ENCODE measurements at regions not wholly inside any gene's neighbourhood (a gene's known extent, or its start where the extent isn't known, plus 50 kb on each side); places are given as distances from the start of the nearest gene placed in this dataset.

DNA sequence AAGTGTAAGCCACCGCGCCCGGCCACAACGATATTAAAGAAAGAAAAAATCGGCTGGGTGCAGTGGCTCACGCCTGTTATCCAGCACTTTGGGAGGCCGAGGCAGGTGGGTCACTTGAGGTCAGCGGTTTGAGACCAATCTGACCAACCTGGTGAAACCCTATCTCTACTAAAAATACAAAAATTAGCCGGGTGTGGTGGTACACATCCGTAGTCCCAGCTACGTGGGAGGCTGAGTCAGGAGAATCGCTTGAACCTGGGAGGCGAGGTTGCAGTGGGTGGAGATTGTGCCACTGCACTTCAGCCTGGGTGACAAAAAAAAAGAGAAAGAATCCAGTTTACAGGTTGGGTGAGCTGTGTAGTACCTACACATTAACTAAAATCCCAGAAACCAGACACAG, 99.9 kb upstream of the CACNA1A start:
- 89 to 90% methylated on average over 13 of the region's 13 CpGs for WGBS, 2 donors
- DNase-seq = peak in 1 of 2 donors; percentile 32
- intact Hi-C loops (cut with DNase I) = no loop called here
- Histone ChIP-seq H3K36me3 (ENCODE audit: control insufficient read depth in 1 of 2, insufficient read depth in 2 of 2, low read length in 1 of 2) (no peaks in the 10 kb centered on the region), H3K9me3 (ENCODE audit: control insufficient read depth, low read length) (no peaks in the 10 kb centered on the region), H3K27ac (ENCODE audit: low read depth in 1 of 2, low read length in 2 of 2) (no peak overlapping the region), H3K27me3 (ENCODE audit: control insufficient read depth in 1 of 2, insufficient read depth in 2 of 2, low read length in 1 of 2) (no peaks in the 10 kb centered on the region), H3K4me1 (ENCODE audit: control insufficient read depth in 1 of 2, insufficient read depth in 2 of 2, low read length in 2 of 2) (no peaks in the 10 kb centered on the region), H3K4me3 (ENCODE audit: low read length in 2 of 2) (no peak overlapping the region)
- ATAC-seq (ENCODE audit: low FRiP score) = no peak

DNA sequence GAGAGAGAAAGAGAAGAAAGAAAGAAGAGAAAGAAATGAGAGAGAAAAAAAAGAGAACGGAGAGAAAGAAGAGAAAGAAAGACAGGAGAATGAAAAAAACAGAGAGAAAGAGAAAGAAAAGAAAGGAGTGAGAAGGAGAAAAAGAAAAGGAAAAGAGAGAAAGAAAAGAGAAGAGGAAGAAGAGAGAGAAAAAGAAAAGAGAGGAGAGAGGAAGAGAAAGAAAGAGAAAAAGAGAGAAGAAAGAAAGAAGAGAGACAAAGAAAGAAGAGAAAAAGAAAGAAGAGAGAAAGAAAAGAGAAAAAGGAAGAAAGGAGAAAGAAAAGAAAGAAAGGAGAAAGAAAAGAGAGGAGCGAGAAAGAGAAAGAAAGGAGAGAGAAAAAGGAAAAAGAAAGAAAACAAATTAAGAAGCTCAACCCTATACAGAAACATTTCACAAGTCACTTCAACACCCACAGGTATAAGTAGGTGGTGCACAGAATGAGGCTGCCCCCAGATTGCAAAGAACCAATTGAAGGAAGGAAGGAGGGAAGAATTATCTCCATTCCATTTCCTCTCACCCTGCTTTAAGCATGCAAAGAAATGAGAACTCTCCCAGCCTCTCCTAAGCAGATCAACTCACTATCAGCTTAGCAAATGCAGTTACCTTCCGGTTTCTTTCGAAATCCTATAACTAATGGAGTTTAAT, 98.8 kb upstream of the CACNA1A start:
- H3K27me3 ChIP-seq (ENCODE audit: control insufficient read depth in 1 of 2, insufficient read depth in 2 of 2, low read length in 1 of 2) = no peaks in the 10 kb centered on the region
- no peak for ATAC-seq (ENCODE audit: low FRiP score)
- 80 to 84% methylated on average over 4 of the region's 4 CpGs for WGBS, 2 donors
- DNase-seq = no peak
- intact Hi-C loops (cut with DNase I) = no loop called here
- no peaks in the 10 kb centered on the region for H3K9me3 ChIP-seq (ENCODE audit: control insufficient read depth, low read length)
- H3K4me1 ChIP-seq (ENCODE audit: control insufficient read depth in 1 of 2, insufficient read depth in 2 of 2, low read length in 2 of 2) = no peaks in the 10 kb centered on the region
- H3K36me3 ChIP-seq (ENCODE audit: control insufficient read depth in 1 of 2, insufficient read depth in 2 of 2, low read length in 1 of 2) = no peaks in the 10 kb centered on the region
- no peak overlapping the region for H3K27ac ChIP-seq (ENCODE audit: low read depth in 1 of 2, low read length in 2 of 2)
- H3K4me3 ChIP-seq (ENCODE audit: low read length in 2 of 2) = no peak overlapping the region

DNA sequence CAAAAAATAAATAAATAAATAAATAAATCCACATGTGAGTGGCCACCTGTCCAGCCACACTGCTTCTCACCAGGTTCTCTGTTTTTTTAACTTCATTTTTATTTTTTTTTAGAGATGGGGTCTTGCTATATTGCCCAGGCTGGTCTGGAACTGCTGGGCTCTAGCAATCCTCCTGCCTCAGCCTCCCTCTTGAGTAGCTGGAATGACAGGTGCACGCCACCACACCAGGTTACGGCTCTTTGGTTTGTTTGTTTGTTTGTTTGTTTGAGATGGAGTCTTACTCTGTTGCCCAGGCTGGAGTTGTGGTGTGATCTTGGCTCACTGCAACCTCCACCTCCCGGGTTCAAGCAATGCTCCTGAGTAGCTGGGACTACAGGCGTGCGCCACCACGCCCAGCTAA, 94.5 kb upstream of the CACNA1A start:
- no peak for ATAC-seq (ENCODE audit: low FRiP score)
- Histone ChIP-seq H3K27ac (ENCODE audit: low read depth in 1 of 2, low read length in 2 of 2) (no peak overlapping the region), H3K4me1 (ENCODE audit: control insufficient read depth in 1 of 2, insufficient read depth in 2 of 2, low read length in 2 of 2) (no peaks in the 10 kb centered on the region), H3K4me3 (ENCODE audit: low read length in 2 of 2) (no peak overlapping the region), H3K9me3 (ENCODE audit: control insufficient read depth, low read length) (no peaks in the 10 kb centered on the region), H3K36me3 (ENCODE audit: control insufficient read depth in 1 of 2, insufficient read depth in 2 of 2, low read length in 1 of 2) (no peaks in the 10 kb centered on the region), H3K27me3 (ENCODE audit: control insufficient read depth in 1 of 2, insufficient read depth in 2 of 2, low read length in 1 of 2) (no peaks in the 10 kb centered on the region)
- DNase-seq = no peak
- intact Hi-C loops (cut with DNase I) = no loop called here
- WGBS, 2 donors = 77 to 85% methylated on average over 6 of the region's 6 CpGs

DNA sequence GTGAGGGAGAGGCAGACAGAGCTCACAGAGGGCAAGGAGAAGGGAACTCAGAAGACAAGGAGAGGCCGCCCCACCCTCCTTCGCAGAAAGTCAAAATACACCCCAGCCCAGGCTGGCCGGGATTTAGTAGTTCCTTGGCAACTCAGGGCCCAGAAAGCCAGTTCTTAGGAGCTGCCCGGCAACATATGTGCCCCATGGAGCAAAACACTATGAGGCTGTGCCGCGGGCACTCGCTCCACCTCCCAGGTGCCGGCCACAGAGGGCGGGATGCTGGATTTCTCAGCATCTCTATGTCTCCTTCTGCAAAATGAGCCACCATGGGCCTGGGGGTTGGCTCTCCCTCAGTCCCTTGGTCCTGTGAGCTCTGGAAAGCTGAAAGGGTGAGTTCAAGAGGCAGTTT, 93.8 kb upstream of the CACNA1A start:
- Histone ChIP-seq H3K27me3 (ENCODE audit: control insufficient read depth in 1 of 2, insufficient read depth in 2 of 2, low read length in 1 of 2) (no peaks in the 10 kb centered on the region), H3K4me1 (ENCODE audit: control insufficient read depth in 1 of 2, insufficient read depth in 2 of 2, low read length in 2 of 2) (no peaks in the 10 kb centered on the region), H3K36me3 (ENCODE audit: control insufficient read depth in 1 of 2, insufficient read depth in 2 of 2, low read length in 1 of 2) (no peaks in the 10 kb centered on the region), H3K4me3 (ENCODE audit: low read length in 2 of 2) (no peak overlapping the region), H3K9me3 (ENCODE audit: control insufficient read depth, low read length) (no peaks in the 10 kb centered on the region), H3K27ac (ENCODE audit: low read depth in 1 of 2, low read length in 2 of 2) (no peak overlapping the region)
- WGBS, 2 donors = 86 to 91% methylated on average over 9 of the region's 9 CpGs
- DNase-seq (peak in 1 of 2 donors; percentile 44), ATAC-seq (ENCODE audit: low FRiP score) (no peak)
- intact Hi-C loops (cut with DNase I) = no loop called here

DNA sequence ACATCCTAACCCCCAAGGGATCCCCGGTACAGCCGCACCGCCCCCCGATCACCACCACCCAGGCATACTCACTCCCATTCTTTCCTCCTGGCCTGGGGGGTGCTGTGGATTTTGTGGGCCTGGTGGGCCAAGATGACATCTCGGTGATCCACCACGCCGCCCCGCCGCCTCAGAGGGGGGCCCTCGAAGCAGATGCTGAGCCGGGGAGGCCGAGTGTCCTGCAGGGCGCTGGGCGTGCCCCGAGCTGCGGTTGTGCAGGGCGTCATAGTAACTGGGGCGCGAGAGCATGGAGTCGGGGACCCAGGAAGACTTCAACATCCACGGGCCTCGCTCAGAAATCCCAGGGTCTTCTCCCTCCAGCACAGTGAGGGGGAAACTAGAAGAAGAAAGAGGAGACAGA, 93.4 kb upstream of the CACNA1A start:
- no peak overlapping the region for H3K27ac ChIP-seq (ENCODE audit: low read depth in 1 of 2, low read length in 2 of 2)
- H3K4me1 ChIP-seq (ENCODE audit: control insufficient read depth in 1 of 2, insufficient read depth in 2 of 2, low read length in 2 of 2) = no peaks in the 10 kb centered on the region
- no peak overlapping the region for H3K4me3 ChIP-seq (ENCODE audit: low read length in 2 of 2)
- ATAC-seq (ENCODE audit: low FRiP score) (no peak), DNase-seq (peak in 1 of 2 donors; percentile 33)
- H3K36me3 ChIP-seq (ENCODE audit: control insufficient read depth in 1 of 2, insufficient read depth in 2 of 2, low read length in 1 of 2) = no peaks in the 10 kb centered on the region
- no peaks in the 10 kb centered on the region for H3K9me3 ChIP-seq (ENCODE audit: control insufficient read depth, low read length)
- 91 to 92% methylated on average over 21 to 22 of the region's 22 CpGs for WGBS, 2 donors
- no peaks in the 10 kb centered on the region for H3K27me3 ChIP-seq (ENCODE audit: control insufficient read depth in 1 of 2, insufficient read depth in 2 of 2, low read length in 1 of 2)
- intact Hi-C loops (cut with DNase I) = loop anchor here (2.0 to 5.0 kb wide), 3 partner anchors 121 to 263 kb away; no protein-coding TSS in a partner anchor

DNA sequence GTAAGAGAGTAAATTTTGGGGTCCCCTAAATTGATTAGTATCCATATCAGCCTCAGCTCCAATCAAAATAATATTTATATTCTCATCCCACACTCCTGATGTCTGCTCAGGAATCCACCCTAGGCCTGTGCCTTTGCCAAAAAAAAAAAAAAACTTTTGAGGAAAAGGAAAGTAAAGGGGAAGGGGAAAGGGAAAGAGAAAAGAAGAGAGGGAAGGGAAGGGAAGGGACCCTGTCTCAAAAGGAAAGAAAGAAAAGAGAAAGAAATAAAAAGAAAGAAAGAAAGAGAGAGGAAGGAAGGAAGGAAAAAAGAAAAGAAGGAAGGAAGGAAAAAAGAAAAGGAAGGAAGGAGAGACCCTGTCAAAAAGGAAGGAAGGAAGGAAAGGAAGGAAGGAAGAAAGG, 91.8 kb upstream of the CACNA1A start:
- no peak for ATAC-seq (ENCODE audit: low FRiP score)
- Histone ChIP-seq H3K4me1 (ENCODE audit: control insufficient read depth in 1 of 2, insufficient read depth in 2 of 2, low read length in 2 of 2) (no peaks in the 10 kb centered on the region), H3K27me3 (ENCODE audit: control insufficient read depth in 1 of 2, insufficient read depth in 2 of 2, low read length in 1 of 2) (no peaks in the 10 kb centered on the region), H3K36me3 (ENCODE audit: control insufficient read depth in 1 of 2, insufficient read depth in 2 of 2, low read length in 1 of 2) (no peaks in the 10 kb centered on the region), H3K27ac (ENCODE audit: low read depth in 1 of 2, low read length in 2 of 2) (no peak overlapping the region), H3K4me3 (ENCODE audit: low read length in 2 of 2) (no peak overlapping the region), H3K9me3 (ENCODE audit: control insufficient read depth, low read length) (no peaks in the 10 kb centered on the region)
- DNase-seq = no peak
- intact Hi-C loops (cut with DNase I) = loop anchor here (2.0 to 5.0 kb wide), 3 partner anchors 123 to 264 kb away; no protein-coding TSS in a partner anchor

DNA sequence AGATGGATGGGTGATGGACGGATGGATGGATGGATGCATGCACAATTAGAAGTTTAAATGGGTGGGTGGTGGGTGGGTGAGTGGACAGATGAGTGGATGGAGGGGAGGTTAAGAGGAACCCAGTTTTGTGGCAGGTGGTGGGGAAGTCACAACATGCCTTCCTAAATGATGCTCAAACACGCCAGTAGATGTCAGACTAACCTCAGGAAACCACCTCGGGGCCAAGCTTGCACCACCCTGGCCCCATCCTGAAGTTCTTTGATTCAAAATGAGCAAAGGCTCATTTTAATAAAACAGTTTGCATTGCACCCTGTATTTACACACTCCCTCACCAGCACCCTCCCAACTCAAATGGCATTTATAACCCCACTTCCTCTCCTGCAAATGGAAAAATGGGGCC, 91.4 kb upstream of the CACNA1A start:
- H3K27ac ChIP-seq (ENCODE audit: low read depth in 1 of 2, low read length in 2 of 2) = no peak overlapping the region
- no peaks in the 10 kb centered on the region for H3K27me3 ChIP-seq (ENCODE audit: control insufficient read depth in 1 of 2, insufficient read depth in 2 of 2, low read length in 1 of 2)
- 0 to 2% methylated on average over 3 of the region's 3 CpGs for WGBS, 2 donors
- H3K4me1 ChIP-seq (ENCODE audit: control insufficient read depth in 1 of 2, insufficient read depth in 2 of 2, low read length in 2 of 2) = no peaks in the 10 kb centered on the region
- no peak overlapping the region for H3K4me3 ChIP-seq (ENCODE audit: low read length in 2 of 2)
- no peaks in the 10 kb centered on the region for H3K9me3 ChIP-seq (ENCODE audit: control insufficient read depth, low read length)
- intact Hi-C loops (cut with DNase I) = loop anchor here (2.0 to 5.0 kb wide), 3 partner anchors 123 to 265 kb away; no protein-coding TSS in a partner anchor
- peak; percentile 61 to 67 for DNase-seq
- no peaks in the 10 kb centered on the region for H3K36me3 ChIP-seq (ENCODE audit: control insufficient read depth in 1 of 2, insufficient read depth in 2 of 2, low read length in 1 of 2)
- ATAC-seq (ENCODE audit: low FRiP score) = peak; percentile 69

DNA sequence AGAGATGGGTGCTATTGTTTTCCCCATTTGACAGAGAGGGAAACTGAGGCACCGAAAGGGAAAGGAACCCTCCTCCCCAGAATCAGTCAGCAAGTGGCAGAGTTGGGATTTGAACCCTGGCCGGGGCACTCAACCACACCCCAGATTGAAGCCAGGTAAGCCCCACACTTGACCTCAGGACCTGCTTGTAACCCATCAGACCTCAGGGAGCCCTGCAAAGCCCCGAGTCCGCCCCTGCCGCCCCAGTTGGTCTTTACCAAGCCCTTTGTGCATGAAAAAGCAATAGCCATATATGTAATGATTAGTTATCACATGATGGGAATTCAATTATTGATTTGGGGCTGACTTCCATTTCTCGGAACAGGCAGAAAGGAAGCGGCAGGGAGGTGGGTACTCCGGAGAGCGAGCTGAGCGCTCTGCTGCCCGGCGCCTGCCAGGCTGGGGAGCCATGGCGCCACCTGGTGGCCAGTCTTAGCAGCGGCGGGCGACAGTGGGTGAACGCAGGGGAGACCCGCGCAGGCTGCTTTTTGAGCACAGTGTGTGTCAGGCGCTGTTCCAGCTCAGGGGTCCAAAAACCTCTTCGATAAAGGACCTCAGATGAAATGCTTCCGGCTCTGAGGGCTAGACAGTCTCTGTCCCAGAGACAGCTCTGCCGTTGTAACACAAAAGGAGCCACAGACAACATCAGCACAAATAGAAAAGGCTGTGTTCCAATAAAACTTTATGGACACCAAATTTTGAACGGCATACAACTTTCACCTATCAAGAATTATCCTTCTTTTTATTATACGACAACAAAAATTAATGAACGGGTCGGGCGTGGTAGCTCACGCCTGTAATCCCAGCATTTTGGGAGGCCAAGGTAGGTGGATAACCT, 82.9 kb upstream of the CACNA1A start:
- H3K4me1 ChIP-seq (ENCODE audit: control insufficient read depth in 1 of 2, insufficient read depth in 2 of 2, low read length in 2 of 2) = no peaks in the 10 kb centered on the region
- H3K27ac ChIP-seq (ENCODE audit: low read depth in 1 of 2, low read length in 2 of 2) = no peak overlapping the region
- H3K9me3 ChIP-seq (ENCODE audit: control insufficient read depth, low read length) = no peaks in the 10 kb centered on the region
- peak; percentile 82 for ATAC-seq (ENCODE audit: low FRiP score)
- intact Hi-C loops (cut with DNase I) = loop anchor here (1.0 to 10.0 kb wide), 3 partner anchors 312 to 614 kb away; no protein-coding TSS in a partner anchor
- no peaks in the 10 kb centered on the region for H3K36me3 ChIP-seq (ENCODE audit: control insufficient read depth in 1 of 2, insufficient read depth in 2 of 2, low read length in 1 of 2)
- WGBS, 2 donors = 19 to 22% methylated on average over 29 of the region's 29 CpGs
- H3K27me3 ChIP-seq (ENCODE audit: control insufficient read depth in 1 of 2, insufficient read depth in 2 of 2, low read length in 1 of 2) = no peaks in the 10 kb centered on the region
- H3K4me3 ChIP-seq (ENCODE audit: low read length in 2 of 2) = no peak overlapping the region
- peak; percentile 75 to 92 for DNase-seq

All from aorta (tissue), 5 donors.